ENCODE measurements at regions not wholly inside any gene's neighbourhood (a gene's known extent, or its start where the extent isn't known, plus 50 kb on each side); places are given as distances from the start of the nearest gene placed in this dataset.
A peak's percentile ranks its signal among the peaks of the same experiment; 100 is the strongest.

- Histone ChIP-seq H3K4me3 (ENCODE audit: low read depth, low read length, poor library complexity, severe bottlenecking) (no peak overlapping the region), H3K27me3 (replicated peaks; ENCODE audit: insufficient read depth, low read depth, low read length, poor library complexity) (no peaks in the 10 kb centered on the region), H3K36me3 (ENCODE audit: insufficient read depth, low read length, poor library complexity, severe bottlenecking) (no peaks in the 10 kb centered on the region), H3K9me3 (ENCODE audit: low read depth, low read length, poor library complexity, severe bottlenecking) (no peaks in the 10 kb centered on the region), H3K27ac (ENCODE audit: low read depth, low read length, poor library complexity, severe bottlenecking) (no peak overlapping the region), H3K4me1 (ENCODE audit: insufficient read depth, low read length, poor library complexity, severe bottlenecking) (no peaks in the 10 kb centered on the region)
- POLR2A ChIA-PET (ENCODE audit: low non-redundant PET): no interaction called here
- DNase-seq (ENCODE audit: low spot score): no peak
- intact Hi-C loops (cut with micrococcal nuclease; ENCODE audit: unreplicated experiment): no loop called here
- CTCF ChIA-PET: interaction anchor here (0.6 kb wide), 1 partner anchor 114 kb away, joined by 7 read pairs; no protein-coding TSS in a partner anchor
- TF ChIP-seq CTCF (conservative IDR thresholded peaks at IDR 0.05; ENCODE audit: low read depth, low read length) (no peak), EZH2 (IDR thresholded peaks at IDR 0.05; ENCODE audit: borderline replicate concordance, low read depth, low read length, poor library complexity, severe bottlenecking) (no peak)
- no TSS peak for BruUV-seq (replicated peaks)
These were observed 78.8 kb upstream of the PRSS1 start for GRCh38 chr7:142670511-142670910.

GRCh38 chr7:142669074-142669654 is 80.1 kb upstream of the PRSS1 start:
- BruUV-seq (replicated peaks): no TSS peak
- no peaks in the 10 kb centered on the region for H3K27me3 ChIP-seq (replicated peaks; ENCODE audit: insufficient read depth, low read depth, low read length, poor library complexity)
- intact Hi-C loops (cut with micrococcal nuclease; ENCODE audit: unreplicated experiment): no loop called here
- H3K4me1 ChIP-seq (ENCODE audit: insufficient read depth, low read length, poor library complexity, severe bottlenecking): no peaks in the 10 kb centered on the region
- H3K9me3 ChIP-seq (ENCODE audit: low read depth, low read length, poor library complexity, severe bottlenecking): no peaks in the 10 kb centered on the region
- POLR2A ChIA-PET (ENCODE audit: low non-redundant PET): no interaction called here
- DNase-seq (ENCODE audit: low spot score): peak; percentile 11
- TF ChIP-seq EZH2 (IDR thresholded peaks at IDR 0.05; ENCODE audit: borderline replicate concordance, low read depth, low read length, poor library complexity, severe bottlenecking) (no peak), CTCF (conservative IDR thresholded peaks at IDR 0.05; ENCODE audit: low read depth, low read length) (peak; percentile 29; the same call in 1 of the 2 replicates)
- no peak overlapping the region for H3K4me3 ChIP-seq (ENCODE audit: low read depth, low read length, poor library complexity, severe bottlenecking)
- CTCF ChIA-PET: no interaction called here
- H3K36me3 ChIP-seq (ENCODE audit: insufficient read depth, low read length, poor library complexity, severe bottlenecking): no peaks in the 10 kb centered on the region
- no peak overlapping the region for H3K27ac ChIP-seq (ENCODE audit: low read depth, low read length, poor library complexity, severe bottlenecking)

- no peak overlapping the region for H3K27ac ChIP-seq (ENCODE audit: low read depth, low read length, poor library complexity, severe bottlenecking)
- ChIA-PET CTCF (no interaction called here), POLR2A (ENCODE audit: low non-redundant PET) (no interaction called here)
- H3K4me1 ChIP-seq (ENCODE audit: insufficient read depth, low read length, poor library complexity, severe bottlenecking): no peaks in the 10 kb centered on the region
- TF ChIP-seq CTCF (conservative IDR thresholded peaks at IDR 0.05; ENCODE audit: low read depth, low read length): no peak
- no peak for TF ChIP-seq EZH2 (IDR thresholded peaks at IDR 0.05; ENCODE audit: borderline replicate concordance, low read depth, low read length, poor library complexity, severe bottlenecking)
- BruUV-seq (replicated peaks): no TSS peak
- H3K27me3 ChIP-seq (replicated peaks; ENCODE audit: insufficient read depth, low read depth, low read length, poor library complexity): peaks cover 3% of the 10 kb centered on the region
- intact Hi-C loops (cut with micrococcal nuclease; ENCODE audit: unreplicated experiment): no loop called here
- H3K36me3 ChIP-seq (ENCODE audit: insufficient read depth, low read length, poor library complexity, severe bottlenecking): no peaks in the 10 kb centered on the region
- H3K4me3 ChIP-seq (ENCODE audit: low read depth, low read length, poor library complexity, severe bottlenecking): no peak overlapping the region
- no peaks in the 10 kb centered on the region for H3K9me3 ChIP-seq (ENCODE audit: low read depth, low read length, poor library complexity, severe bottlenecking)
- DNase-seq (ENCODE audit: low spot score): no peak
These were observed 80.8 kb upstream of the PRSS1 start for GRCh38 chr7:142668495-142668894.
